ENCODE measurements at regions not wholly inside any gene's neighbourhood (a gene's known extent, or its start where the extent isn't known, plus 50 kb on each side); places are given as distances from the start of the nearest gene placed in this dataset.

DNA sequence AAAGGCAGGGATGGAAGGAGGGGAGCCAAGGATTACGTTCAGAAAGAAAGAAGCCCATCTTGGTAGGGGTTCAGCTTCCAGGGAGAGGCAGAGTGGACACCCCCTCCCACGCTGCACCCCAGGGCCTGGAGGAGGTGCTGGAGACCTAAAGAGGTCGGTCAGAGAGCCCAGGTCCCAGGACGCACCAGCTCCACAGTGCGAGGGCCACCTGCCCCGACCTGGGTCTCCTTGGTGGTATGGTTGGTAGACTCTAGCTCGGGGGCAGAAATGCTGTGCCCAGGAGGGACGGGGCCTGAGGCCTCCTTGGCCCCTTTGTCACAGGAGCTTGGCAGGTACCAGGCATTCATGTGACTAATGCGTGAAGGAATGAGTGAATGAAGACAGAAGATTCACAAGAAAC is 87.1 kb upstream of the RAB6C start:
- no peak for DNase-seq (ENCODE audit: low read depth in 4 of 4, low spot score in 3 of 4)

DNA sequence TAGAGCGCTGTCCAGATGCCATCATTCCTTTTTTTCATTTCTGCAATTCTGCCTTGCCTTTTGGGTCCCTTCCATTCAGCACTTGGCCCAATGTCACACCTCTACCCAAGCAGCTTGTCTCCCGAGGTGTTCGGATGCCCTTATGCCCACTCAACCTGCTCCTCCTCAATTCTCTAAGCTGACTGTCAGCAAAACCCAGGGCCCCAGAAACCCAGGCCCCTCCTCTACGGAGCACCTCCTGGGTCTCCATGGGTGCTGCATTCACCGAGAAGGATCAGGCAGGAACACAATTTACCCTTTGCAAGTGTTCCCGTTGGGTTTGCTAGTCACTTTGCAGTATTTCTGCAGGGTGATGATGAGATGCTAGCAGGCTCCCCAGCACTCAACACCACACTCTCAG is 86.7 kb upstream of the RAB6C start:
- DNase-seq (ENCODE audit: low read depth in 4 of 4, low spot score in 3 of 4), result no peak

GRCh38 chr2:129893244-129893643 is 86.2 kb upstream of the RAB6C start:
- no peak for DNase-seq (ENCODE audit: low read depth in 4 of 4, low spot score in 3 of 4)

- no peak for DNase-seq (ENCODE audit: low read depth in 4 of 4, low spot score in 3 of 4)
Observed at GRCh38 chr2:129894616-129895015, 84.8 kb upstream of the RAB6C start.

- DNase-seq (ENCODE audit: low read depth in 4 of 4, low spot score in 3 of 4), result no peak
Observed at GRCh38 chr2:129895061-129895460, 84.4 kb upstream of the RAB6C start.

GRCh38 chr2:129895526-129896082 is 83.9 kb upstream of the RAB6C start:
- no peak for DNase-seq (ENCODE audit: low read depth in 4 of 4, low spot score in 3 of 4)

- DNase-seq (ENCODE audit: low read depth in 4 of 4, low spot score in 3 of 4), result no peak
Observed at GRCh38 chr2:129896226-129897100, 83.0 kb upstream of the RAB6C start.

DNA sequence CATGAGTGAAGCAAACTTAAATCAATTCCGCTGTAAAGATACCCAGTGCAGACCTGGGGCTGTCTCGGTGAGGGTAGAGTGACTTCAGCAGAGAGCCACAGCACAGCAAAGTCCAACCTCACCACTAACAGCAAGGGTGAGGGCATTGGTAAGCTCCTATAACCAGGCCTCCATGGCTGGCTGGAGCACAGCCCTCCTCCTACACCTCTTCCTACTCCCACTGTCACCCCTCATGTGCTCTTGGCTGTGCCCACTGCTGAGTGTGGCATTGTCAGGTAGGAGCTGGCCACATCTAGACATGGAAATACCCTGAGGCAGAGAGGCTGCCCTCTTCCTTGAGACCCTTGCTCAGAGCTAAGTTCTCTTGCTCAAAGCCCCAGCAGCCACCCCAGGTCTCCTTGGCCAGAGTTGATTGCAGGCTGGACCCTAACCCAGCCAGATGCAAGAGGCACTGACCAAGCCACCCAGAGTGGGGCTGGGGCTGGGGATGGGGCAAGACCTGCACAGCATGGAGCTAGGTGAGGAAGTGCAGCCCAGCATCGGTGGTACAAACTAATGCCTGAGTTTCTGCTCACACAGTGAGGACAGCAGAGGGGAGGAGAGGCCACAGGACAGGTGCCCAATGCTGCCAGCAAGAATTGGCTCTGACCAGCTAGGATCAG is 77.6 kb upstream of the RAB6C start:
- no peak for DNase-seq (ENCODE audit: low read depth in 4 of 4, low spot score in 3 of 4)

- DNase-seq (ENCODE audit: low read depth in 4 of 4, low spot score in 3 of 4), result no peak
Observed at GRCh38 chr2:129902731-129903585, 76.5 kb upstream of the RAB6C start.

GRCh38 chr2:129903586-129904425 is 75.7 kb upstream of the RAB6C start:
- no peak for DNase-seq (ENCODE audit: low read depth in 4 of 4, low spot score in 3 of 4)

DNA sequence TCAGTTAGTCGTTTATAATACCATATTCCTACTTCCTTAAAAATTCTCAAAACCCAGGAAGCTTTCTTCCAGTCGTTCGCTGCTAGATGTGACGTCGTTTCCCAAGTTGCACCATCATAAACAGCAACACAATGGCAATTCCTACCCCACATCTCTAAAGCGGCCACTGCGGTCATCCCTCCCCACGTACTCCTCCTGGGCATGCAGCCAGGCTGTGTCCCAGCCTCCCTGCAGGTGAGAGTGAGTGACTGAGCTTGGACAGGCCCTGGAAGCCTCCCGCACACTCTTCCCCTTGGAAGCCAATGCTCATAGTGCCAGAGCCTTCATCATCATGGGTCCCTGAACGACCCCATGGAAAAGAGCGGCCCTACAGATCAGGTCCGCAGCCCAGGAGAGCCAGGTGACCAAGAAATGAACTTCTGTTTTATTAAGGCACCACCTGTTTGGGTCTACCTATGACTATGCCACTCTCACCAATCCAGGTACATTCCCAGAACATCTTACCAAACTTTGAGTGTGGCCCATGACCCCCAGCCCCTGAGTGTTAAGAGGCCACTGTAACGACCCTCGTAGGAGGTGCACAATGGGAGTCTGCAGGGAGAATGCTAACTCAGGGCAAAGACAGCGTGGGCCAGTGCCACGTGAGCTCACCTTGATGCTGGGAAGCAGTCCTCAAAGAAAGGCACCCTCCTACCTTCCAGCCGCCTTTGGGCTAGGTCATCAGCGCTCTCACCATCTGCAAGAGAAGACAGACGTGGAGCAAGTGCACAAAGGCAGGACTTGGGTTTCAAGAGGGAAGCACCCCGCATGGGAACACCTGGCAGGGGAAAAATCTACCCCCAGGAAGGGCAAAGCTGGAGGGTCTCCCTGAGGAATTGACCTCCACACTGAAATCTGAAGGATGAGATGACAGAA is 74.7 kb upstream of the RAB6C start:
- DNase-seq (ENCODE audit: low read depth in 4 of 4, low spot score in 3 of 4), result no peak

DNA sequence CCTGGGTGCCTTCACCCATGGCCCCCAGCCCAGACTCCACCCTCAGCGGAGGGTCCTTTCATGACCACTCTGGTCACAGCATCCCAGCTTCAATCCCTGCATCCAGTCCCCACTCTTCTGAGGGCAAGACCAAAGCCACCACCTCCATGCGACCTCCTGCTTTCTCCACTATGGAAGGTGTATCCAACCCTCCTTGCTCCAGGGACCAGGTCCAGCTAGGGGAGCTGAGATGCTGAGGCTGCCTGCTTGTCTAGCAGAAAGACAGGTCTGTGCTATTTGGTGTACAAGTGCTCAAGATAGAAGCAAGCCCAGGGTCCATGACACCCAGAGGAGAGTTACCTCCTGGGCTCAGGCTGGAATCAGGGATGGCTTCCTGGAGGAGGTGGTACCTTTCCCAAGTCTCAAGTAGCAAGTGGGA is 73.8 kb upstream of the RAB6C start:
- DNase-seq (ENCODE audit: low read depth in 4 of 4, low spot score in 3 of 4), result no peak

DNA sequence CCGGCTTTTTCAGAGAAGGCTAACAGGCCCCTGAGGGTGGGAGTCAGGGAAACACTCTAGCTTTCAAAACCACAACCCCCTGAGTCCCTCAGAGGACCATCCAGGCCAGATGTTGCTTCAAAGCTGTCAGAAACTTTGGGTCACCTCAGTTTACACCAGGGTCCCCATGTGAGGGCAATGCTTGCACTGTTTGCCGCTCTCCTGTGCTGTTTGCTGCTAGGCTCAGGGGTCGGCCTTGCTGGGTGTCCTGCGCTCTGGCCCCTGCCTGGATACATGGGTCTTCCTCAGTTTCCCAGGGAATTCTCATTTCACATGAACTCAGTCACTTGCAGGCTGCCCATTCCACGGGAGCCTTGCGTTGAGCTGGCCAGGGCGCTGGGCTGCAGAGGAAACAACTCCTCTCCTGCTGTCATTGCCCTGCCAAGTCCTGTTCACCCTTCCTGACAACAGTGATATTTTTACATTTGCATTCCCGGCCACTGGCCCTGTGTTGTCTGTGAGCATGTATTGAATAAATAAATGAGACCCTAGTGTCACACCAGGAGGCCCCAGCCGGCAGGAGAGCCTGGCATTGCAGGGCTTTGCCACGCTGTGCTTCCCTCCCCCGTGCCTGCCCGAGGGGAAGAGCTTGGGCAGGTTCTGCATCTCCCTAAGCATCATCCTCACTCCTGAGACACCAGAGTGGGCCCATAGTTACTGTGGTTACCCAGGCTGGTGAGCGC is 73.2 kb upstream of the RAB6C start:
- DNase-seq (ENCODE audit: low read depth in 4 of 4, low spot score in 3 of 4), result no peak

GRCh38 chr2:129906861-129907235 is 72.6 kb upstream of the RAB6C start:
- DNase-seq (ENCODE audit: low read depth in 4 of 4, low spot score in 3 of 4), result no peak

GRCh38 chr2:129907256-129907998 is 72.0 kb upstream of the RAB6C start:
- DNase-seq (ENCODE audit: low read depth in 4 of 4, low spot score in 3 of 4), result no peak

GRCh38 chr2:129908721-129909373 is 70.6 kb upstream of the RAB6C start:
- no peak for DNase-seq (ENCODE audit: low read depth in 4 of 4, low spot score in 3 of 4)
